B cell (primary cell): ENCODE measurements at regions not wholly inside any gene's neighbourhood (a gene's known extent, or its start where the extent isn't known, plus 50 kb on each side); places are given as distances from the start of the nearest gene placed in this dataset.

ENCODE experiments used
- ATAC-seq: fragments of 200-7000 bp; cut with Tn5 transposase; one replicate; pipeline ENCODE4 v1.10.0; 2021; ENCODE audit warnings: low read depth, mild to moderate bottlenecking, moderate number of reproducible peaks, moderate library complexity
- CTCF ChIA-PET: fragments of 350-600 bp; sonication (Branson Sonifier 250); formaldehyde crosslinking; loops from one replicate; lab custom pipeline; 2021; ENCODE audit warnings: antibody characterized with exemption, inconsistent platforms; lab: Charles Lee
- POLR2A ChIA-PET: fragments of 350-600 bp; sonication (Branson Sonifier 250); formaldehyde crosslinking; loops from one replicate; lab custom pipeline; 2021; ENCODE audit warnings: antibody characterized with exemption; lab: Charles Lee
- DNase-seq: peaks from one replicate; pipeline ENCODE4 v3.0.0; 2013
- H2AFZ ChIP-seq: 2 replicates; pipeline ENCODE4 v1.6.1; 2012; ENCODE audit warnings: mild to moderate bottlenecking, low read depth, low read length; ENCODE audit not compliant: insufficient read depth, poor library complexity, severe bottlenecking
- H3K27ac ChIP-seq, 2 donors: 1 replicate in 1 of 2; 2 replicates in 1 of 2; pipeline ENCODE4 v1.5.1; 2012 to 2013; ENCODE audit warnings: low read length in 2 of 2, mild to moderate bottlenecking in 2 of 2, moderate library complexity in 1 of 2
- H3K27me3 ChIP-seq, 4 experiments: fragments of 200-600 bp in 1 of 4; sonication (generic) in 1 of 4; replicated peaks in 1 of 4; 1 replicate in 2 of 4; 2 replicates in 2 of 4; pipeline versions ENCODE4 v1.6.1 to v1.7.0; 2013 to 2016; ENCODE audit warnings: low read length in 3 of 4, mild to moderate bottlenecking in 2 of 4, mixed read lengths in 1 of 4, moderate library complexity in 1 of 4; ENCODE audit not compliant: insufficient read depth in 4 of 4, control insufficient read depth in 3 of 4; ENCODE audit errors: control extremely low read depth in 1 of 4
- H3K36me3 ChIP-seq, 2 experiments: replicated peaks in 1 of 2; 1 replicate in 1 of 2; 2 replicates in 1 of 2; pipeline versions ENCODE4 v1.6.1 to v1.7.1; 2013; ENCODE audit warnings: low read length in 1 of 2; ENCODE audit not compliant: insufficient read depth in 2 of 2, control insufficient read depth in 1 of 2; ENCODE audit errors: control extremely low read depth in 1 of 2, extremely low read depth in 1 of 2
- H3K4me1 ChIP-seq, 2 donors: fragments of 200-600 bp in 1 of 2; sonication (generic) in 1 of 2; 1 replicate in 1 of 2; 2 replicates in 1 of 2; pipeline versions ENCODE4 v1.5.1 to v1.6.1; 2013 to 2017; ENCODE audit warnings: low read length in 2 of 2; ENCODE audit not compliant: control insufficient read depth in 2 of 2, insufficient read depth in 2 of 2
- H3K4me2 ChIP-seq: replicated peaks from 2 replicates; pipeline ENCODE3; 2012; ENCODE audit warnings: mild to moderate bottlenecking, low read depth, low read length; ENCODE audit not compliant: poor library complexity, severe bottlenecking
- H3K4me3 ChIP-seq, 5 experiments: fragments of 200-600 bp in 1 of 5; sonication (generic) in 1 of 5; 1 replicate in 3 of 5; 2 replicates in 2 of 5; pipeline versions ENCODE4 v1.5.1 to v1.7.0; 2011 to 2016; ENCODE audit warnings: low read length in 4 of 5, mild to moderate bottlenecking in 4 of 5, low read depth in 2 of 5, control low read depth in 1 of 5, moderate library complexity in 1 of 5; ENCODE audit not compliant: insufficient read depth in 1 of 5; ENCODE audit errors: control extremely low read depth in 1 of 5, extremely low read depth in 1 of 5
- H3K79me2 ChIP-seq: fragments of 200-600 bp; sonication (generic); one replicate; pipeline ENCODE4 v1.6.0; 2016; ENCODE audit warnings: low read length; ENCODE audit not compliant: control insufficient read depth, insufficient read depth
- H3K9ac ChIP-seq: fragments of 200-600 bp; sonication (generic); 2 replicates; pipeline ENCODE4 v1.6.1; 2017; ENCODE audit warnings: mild to moderate bottlenecking, low read length, moderate library complexity
- H3K9me3 ChIP-seq, 3 donors: one replicate each; pipeline versions ENCODE4 v1.6.1 to v1.7.1; 2013; ENCODE audit warnings: low read length in 2 of 3; ENCODE audit not compliant: control insufficient read depth in 2 of 3, insufficient read depth in 1 of 3; ENCODE audit errors: control extremely low read depth in 1 of 3
- H4K20me1 ChIP-seq: 2 replicates; pipeline ENCODE4 v1.6.0; 2012; ENCODE audit warnings: mild to moderate bottlenecking, low read length; ENCODE audit not compliant: insufficient read depth, control insufficient read depth, poor library complexity, severe bottlenecking
- H3K27ac Mint-ChIP-seq: one replicate; pipeline ENCODE4 v1.8.0; 2021; ENCODE audit warnings: mixed read lengths
- H3K27me3 Mint-ChIP-seq: one replicate; pipeline ENCODE4 v1.8.0; 2021; ENCODE audit warnings: mixed read lengths
- H3K4me1 Mint-ChIP-seq: one replicate; pipeline ENCODE4 v1.8.0; 2021; ENCODE audit warnings: mixed read lengths
- H3K4me3 Mint-ChIP-seq: one replicate; pipeline ENCODE4 v1.8.0; 2021; ENCODE audit warnings: mixed read lengths
- H3K9me3 Mint-ChIP-seq: one replicate; pipeline ENCODE4 v1.8.0; 2022; ENCODE audit warnings: mixed read lengths; ENCODE audit not compliant: insufficient read depth
- EZH2 ChIP-seq: IDR thresholded peaks from 2 replicates; pipeline ENCODE4 v1.6.1; 2012; ENCODE audit warnings: borderline replicate concordance, low read depth, mild to moderate bottlenecking, moderate library complexity, low read length; ENCODE audit not compliant: insufficient read depth, poor library complexity, severe bottlenecking
- WGBS: methylation state at CpG from one replicate; pipeline ENCODE4 v1.1.5; 2013; ENCODE audit warnings: missing lambda C conversion rate; ENCODE audit not compliant: insufficient coverage; 5-methylcytosine and 5-hydroxymethylcytosine counted together
- intact Hi-C: fragments of 100-400 bp; cut with micrococcal nuclease; formaldehyde crosslinking; loops from one replicate; pipeline ENCODE4 v1.10.0; 2022
- TF ChIP-seq, protein P1 (sequence below): fragments of 200-600 bp; IDR thresholded peaks from one replicate; pipeline ENCODE4 v1.8.0; 2022; ENCODE audit warnings: antibody characterized with exemption, mild to moderate bottlenecking

DNA sequence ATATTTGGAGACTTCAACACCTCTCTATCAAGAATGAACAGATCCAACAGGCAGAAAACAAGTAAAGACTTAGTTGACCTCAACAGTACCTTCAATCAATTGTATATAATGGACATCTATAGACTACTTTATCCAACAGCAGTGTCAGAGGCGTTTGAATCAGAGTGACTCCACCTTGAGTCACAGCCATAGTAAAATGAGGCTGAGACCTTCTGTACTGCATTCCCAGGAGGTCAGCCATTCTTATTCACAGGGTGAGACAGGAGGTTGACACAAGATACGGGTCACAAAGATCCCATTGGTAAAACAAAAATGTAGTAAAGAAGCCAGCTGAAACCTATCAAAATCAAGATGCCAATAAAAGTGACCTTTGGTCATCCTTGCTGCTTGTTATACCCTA is 299.8 kb downstream of the CNTN3 start:
- intact Hi-C loops = no loop called here
- H3K4me2 ChIP-seq = no peak overlapping the region
- POLR2A ChIA-PET = no interaction called here
- H3K79me2 ChIP-seq = no peaks in the 10 kb centered on the region
- CTCF ChIA-PET = no interaction called here
- TF ChIP-seq, protein P1, sequence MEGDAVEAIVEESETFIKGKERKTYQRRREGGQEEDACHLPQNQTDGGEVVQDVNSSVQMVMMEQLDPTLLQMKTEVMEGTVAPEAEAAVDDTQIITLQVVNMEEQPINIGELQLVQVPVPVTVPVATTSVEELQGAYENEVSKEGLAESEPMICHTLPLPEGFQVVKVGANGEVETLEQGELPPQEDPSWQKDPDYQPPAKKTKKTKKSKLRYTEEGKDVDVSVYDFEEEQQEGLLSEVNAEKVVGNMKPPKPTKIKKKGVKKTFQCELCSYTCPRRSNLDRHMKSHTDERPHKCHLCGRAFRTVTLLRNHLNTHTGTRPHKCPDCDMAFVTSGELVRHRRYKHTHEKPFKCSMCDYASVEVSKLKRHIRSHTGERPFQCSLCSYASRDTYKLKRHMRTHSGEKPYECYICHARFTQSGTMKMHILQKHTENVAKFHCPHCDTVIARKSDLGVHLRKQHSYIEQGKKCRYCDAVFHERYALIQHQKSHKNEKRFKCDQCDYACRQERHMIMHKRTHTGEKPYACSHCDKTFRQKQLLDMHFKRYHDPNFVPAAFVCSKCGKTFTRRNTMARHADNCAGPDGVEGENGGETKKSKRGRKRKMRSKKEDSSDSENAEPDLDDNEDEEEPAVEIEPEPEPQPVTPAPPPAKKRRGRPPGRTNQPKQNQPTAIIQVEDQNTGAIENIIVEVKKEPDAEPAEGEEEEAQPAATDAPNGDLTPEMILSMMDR = no peak
- no peak for TF ChIP-seq EZH2
- H3K27ac ChIP-seq = no peak overlapping the region
- H4K20me1 ChIP-seq = no peaks in the 10 kb centered on the region
- H2AFZ ChIP-seq = no peak overlapping the region
- DNase-seq (no peak), ATAC-seq (no peak)
- no peaks in the 10 kb centered on the region for H3K36me3 ChIP-seq
- Mint-ChIP-seq H3K9me3 (peaks cover 4% of the 10 kb centered on the region), H3K4me1 (no peaks in the 10 kb centered on the region), H3K27ac (no peak overlapping the region), H3K4me3 (no peak overlapping the region), H3K27me3 (no peaks in the 10 kb centered on the region)
- H3K9ac ChIP-seq = no peak overlapping the region
- no peaks in the 10 kb centered on the region for H3K4me1 ChIP-seq
- H3K9me3 ChIP-seq = no peaks in the 10 kb centered on the region
- 80% methylated on average over 1 of the region's 2 CpGs for WGBS
- H3K4me3 ChIP-seq = no peak overlapping the region
- H3K27me3 ChIP-seq = no peaks in the 10 kb centered on the region

DNA sequence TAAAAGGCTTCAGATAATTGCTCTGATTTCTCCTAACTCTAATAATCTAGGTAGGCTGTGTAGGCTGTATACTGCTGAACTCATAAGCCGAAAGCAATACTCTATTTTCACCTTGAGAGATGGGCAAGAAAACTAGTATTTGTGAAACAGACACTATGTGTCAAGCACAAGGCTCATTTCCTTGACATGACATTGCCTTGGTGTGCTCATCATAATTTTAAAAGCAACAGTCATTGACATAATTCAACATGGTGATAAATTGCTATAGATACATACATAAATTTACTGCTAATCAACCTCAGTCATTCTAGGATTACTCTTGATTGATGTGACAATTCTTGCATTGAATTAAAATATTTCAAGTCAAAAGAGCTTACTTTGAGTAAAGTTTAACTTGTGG is 304.7 kb downstream of the CNTN3 start:
- no peak overlapping the region for H3K27ac ChIP-seq
- no peaks in the 10 kb centered on the region for H4K20me1 ChIP-seq
- H3K79me2 ChIP-seq = no peaks in the 10 kb centered on the region
- H3K4me2 ChIP-seq = no peak overlapping the region
- H3K36me3 ChIP-seq = no peaks in the 10 kb centered on the region
- H3K27ac Mint-ChIP-seq = no peak overlapping the region
- H3K4me1 ChIP-seq = no peaks in the 10 kb centered on the region
- no peaks in the 10 kb centered on the region for H3K9me3 ChIP-seq
- H2AFZ ChIP-seq = no peak overlapping the region
- ATAC-seq (no peak), DNase-seq (no peak)
- no peaks in the 10 kb centered on the region for H3K27me3 ChIP-seq
- no peaks in the 10 kb centered on the region for H3K27me3 Mint-ChIP-seq
- ChIA-PET CTCF (no interaction called here), POLR2A (no interaction called here)
- H3K4me3 Mint-ChIP-seq = no peak overlapping the region
- H3K4me1 Mint-ChIP-seq = no peaks in the 10 kb centered on the region
- no peak overlapping the region for H3K9ac ChIP-seq
- no peak overlapping the region for H3K4me3 ChIP-seq
- TF ChIP-seq EZH2 = no peak
- TF ChIP-seq, protein P1 = no peak
- intact Hi-C loops = no loop called here
- WGBS = no CpG with 5 or more reads among the region's 1 CpG
- H3K9me3 Mint-ChIP-seq = peaks cover 4% of the 10 kb centered on the region
